AML-193 (cell line): ENCODE measurements at regions not wholly inside any gene's neighbourhood (a gene's known extent, or its start where the extent isn't known, plus 50 kb on each side); places are given as distances from the start of the nearest gene placed in this dataset.
"Not testable (repeated sequence)": the region's sequence is repeated elsewhere in the genome, so short reads cannot be mapped to it uniquely, and the experiment has no call there.

Source experiments
- DNase-seq, 2 experiments: peaks; one replicate each; lab custom pipeline; 2025; lab: John Stamatoyannopoulos, UW

GRCh38 chr4:134622199-134622598, 420.6 kb upstream of the PABPC4L start:
- DNase-seq, result no peak

- not testable (repeated sequence) for DNase-seq
Measured at GRCh38 chr4:134621715-134622114, 420.1 kb upstream of the PABPC4L start.

DNA sequence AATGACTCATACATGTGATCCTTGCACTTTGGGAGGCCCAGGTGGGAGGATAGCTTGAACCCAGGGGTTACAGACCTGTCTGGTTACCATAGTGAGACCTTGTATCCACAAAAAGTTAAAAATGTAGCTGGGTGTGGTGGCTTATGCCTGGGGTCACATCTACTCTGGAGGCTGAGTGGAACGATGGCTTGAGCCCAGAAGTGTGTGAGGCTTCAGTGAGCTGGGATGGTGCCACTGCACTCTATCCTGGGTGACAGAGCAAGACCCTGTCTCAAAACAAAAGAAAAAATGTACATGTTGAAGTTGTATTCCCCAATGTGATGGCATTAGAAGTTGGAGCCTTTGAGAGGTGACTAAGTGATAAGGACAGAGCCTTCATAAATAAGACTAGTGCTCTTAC, 409.4 kb upstream of the PABPC4L start:
- no peak for DNase-seq

DNA sequence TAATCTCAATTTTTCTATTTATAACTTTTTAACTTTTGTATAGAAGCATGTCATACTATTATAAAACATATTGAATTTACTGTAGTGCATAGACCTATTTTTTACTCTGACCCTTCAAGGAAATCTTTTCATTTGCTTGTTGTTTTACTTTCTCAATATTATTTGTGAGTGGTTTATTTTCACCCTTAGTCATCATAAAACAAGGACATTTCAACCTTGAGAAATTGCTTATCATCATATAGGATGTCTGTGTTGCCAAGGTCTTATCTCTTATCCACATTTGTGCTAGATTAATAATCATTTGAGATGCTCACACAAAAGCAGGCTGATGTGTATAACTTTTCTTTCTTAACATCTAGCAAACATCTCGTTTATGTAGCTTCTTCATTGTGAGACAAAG, 408.6 kb upstream of the PABPC4L start:
- no peak for DNase-seq

- DNase-seq, result no peak
Measured at GRCh38 chr4:134601706-134602105, 400.1 kb upstream of the PABPC4L start.

DNA sequence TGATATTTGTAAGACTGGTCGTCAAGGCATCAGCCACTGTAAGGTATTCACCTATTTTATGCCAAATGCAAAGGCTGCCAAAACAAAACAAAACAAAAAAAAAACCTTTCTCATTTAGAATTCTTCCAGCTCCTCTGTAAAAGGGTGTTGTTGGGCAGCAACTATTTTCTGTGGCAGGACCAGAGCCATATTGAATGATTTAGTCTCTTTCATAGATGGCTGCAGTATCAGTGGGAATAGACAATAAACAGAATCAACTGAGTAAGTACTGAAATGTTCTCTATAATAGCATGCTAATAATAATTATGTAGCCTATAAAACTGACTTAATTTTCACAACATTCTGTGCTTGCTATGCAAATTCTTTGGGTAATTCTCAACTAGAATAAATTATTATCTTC, 389.7 kb upstream of the PABPC4L start:
- DNase-seq, result no peak

- no peak for DNase-seq
Measured at GRCh38 chr4:134585972-134586371, 384.4 kb upstream of the PABPC4L start.

- no peak for DNase-seq
Measured at GRCh38 chr4:134567461-134567860, 365.9 kb upstream of the PABPC4L start.

GRCh38 chr4:134560728-134561127, 359.1 kb upstream of the PABPC4L start:
- DNase-seq, result no peak

- no peak for DNase-seq
Measured at GRCh38 chr4:134552063-134552462, 350.5 kb upstream of the PABPC4L start.

DNA sequence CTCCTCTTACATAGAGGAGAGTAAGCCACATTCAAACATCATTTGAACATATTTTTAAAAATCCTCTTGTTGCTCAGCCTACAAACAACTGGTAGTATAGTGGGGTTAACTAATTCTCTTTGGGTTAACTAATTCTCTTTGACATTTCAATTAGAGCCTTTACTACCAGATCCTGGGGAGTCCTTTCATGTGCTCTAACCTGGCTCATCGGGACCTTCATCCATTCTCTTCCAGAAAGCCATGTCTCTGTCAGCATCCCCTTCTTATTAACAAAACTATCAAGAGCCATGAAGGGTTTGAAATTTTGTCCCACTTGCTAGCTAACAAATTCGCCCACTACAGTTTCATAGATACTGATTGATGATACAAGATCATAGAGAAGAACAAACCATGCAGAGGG, 349.8 kb upstream of the PABPC4L start:
- DNase-seq, result no peak

- no peak for DNase-seq
Measured at GRCh38 chr4:134548052-134548628, 346.6 kb upstream of the PABPC4L start.

DNA sequence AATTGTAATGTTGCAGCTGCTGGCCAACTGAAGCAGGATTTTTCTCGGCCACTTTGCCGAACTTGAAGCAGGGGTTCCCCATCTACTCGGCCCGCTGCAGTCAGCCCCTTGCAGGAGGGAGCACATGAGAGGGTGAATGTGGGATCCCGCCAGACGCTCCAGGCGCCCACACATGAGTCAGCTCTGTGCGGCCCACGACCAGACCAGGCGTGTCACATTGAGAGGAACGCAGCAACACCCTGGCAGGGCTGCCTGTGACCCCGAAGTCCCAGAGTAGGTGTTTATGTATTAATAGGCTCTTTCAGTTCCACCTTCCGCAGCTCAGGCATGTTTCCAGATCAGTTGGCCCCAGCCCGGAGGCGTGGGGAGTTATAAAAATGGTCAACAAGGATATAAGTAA, 344.7 kb upstream of the PABPC4L start:
- no peak for DNase-seq

DNA sequence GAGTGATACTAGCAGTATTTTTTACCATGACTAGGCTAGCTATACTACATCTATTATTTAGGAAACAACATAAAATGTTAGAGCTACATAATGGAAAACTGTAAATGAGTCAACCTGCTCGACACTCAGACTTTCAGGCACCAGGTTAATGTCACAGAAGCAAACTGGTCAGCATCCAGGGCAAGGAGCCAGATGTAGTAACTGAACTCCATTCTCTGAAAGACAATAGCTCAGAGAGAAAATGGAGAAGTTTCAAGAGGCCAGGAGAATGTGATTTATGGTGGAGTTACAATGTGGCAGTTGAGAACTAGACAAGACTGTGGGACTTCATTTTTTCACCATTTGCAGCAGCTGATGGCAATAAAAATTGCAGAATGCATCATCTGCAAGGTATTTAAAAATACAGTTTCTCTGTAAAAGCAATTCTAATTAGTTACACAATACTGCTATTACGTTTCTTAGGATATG, 342.7 kb upstream of the PABPC4L start:
- no peak for DNase-seq

- DNase-seq, result no peak
Measured at GRCh38 chr4:134540588-134540987, 339.0 kb upstream of the PABPC4L start.

DNA sequence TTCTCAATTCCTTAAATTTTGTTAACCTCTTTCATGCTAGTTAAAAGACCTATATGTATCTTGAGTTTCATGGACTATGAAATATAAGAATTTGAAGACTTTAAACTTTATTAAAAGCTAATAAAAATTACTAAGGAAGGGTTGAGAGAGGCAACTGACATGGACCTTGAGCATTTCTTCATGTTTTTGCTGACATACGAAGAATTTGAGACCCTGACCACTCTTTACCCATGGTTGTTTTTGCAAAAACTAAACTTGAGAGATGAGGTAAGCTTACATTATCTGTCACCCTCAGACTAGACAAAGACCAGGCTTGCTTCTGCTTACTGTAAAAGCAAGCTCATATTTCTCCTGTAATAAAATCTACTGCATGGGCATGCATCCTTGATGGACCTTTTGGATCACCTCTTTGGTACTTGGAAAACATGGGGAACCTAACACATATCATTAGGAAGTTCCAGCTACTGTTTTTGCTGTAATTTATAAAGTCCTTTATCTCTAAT, 338.2 kb upstream of the PABPC4L start:
- DNase-seq, result no peak

DNA sequence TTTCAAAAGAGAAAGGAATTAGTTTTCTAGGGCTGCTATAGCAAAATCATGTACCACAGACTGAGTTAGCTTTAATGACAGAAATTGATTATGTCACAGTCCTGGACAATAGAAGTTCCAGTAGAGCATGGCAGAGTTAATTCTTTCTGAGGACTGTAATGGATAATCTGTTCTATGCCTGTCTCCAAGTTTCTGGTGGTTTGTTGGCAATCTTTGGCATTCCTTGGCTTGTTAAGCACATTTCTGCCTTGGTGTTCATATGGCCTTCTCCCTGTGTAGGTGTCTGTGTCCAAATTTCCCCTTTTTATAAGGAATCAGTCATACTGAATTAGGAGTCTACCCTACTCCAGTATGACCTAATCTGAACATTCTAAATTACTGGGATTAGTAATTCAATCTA, 336.1 kb upstream of the PABPC4L start:
- no peak for DNase-seq

DNA sequence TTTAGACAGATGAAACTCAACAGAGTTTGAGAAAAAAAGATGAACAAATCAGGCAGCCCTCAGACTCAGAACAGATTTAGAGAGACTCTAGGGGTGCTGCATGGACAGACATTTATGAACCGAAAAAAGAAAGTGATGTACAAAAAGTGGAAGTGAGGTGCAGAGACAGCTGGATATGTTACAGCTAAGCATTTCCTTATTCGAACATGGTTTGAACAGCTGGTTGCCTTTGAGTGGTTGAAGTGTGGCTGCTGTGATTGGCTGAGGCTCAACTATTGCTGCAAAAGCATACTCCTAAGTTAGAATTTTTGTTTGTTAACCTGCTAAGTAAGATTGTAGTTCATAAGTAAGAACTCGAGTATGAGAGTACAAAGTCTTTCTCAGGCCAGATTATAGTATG, 331.5 kb upstream of the PABPC4L start:
- DNase-seq, result no peak

DNA sequence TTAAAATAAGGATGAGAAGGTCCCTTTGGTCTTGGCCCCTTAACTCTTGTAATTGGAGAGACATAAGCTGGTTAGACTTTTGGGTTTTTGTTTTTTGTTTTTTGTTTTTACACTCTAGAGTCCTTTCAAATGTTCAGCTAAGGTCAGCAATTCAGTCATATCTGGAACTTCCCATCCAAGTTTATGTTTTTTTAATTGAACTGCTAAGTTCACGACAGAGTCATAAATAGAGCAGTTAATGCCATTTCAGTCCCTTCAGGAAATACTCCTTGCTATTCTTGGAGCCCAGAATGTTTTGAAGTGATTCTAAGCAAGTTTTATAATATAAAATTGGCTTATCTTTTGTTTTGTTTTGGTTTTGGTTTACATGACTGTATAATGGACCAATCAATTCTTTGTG, 329.4 kb upstream of the PABPC4L start:
- no peak for DNase-seq

DNA sequence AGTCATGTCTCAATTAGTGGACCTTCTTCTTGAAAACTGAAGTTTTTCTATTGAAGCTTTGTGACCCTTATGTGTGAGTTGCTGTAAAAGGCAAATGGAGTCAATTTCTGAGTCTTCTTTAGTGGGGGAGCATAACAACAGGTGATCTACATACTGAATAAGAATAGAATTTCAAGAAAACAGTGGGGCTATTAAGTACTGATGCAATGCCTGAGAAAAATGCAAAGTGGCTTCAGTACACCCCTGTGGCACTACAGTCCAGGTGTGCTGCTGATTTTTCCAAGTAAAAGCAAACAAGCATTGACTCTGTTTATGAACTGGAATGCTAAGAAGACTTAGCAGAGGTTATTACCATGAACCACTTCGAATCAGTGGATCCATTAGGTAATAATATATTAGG, 328.0 kb upstream of the PABPC4L start:
- DNase-seq, result no peak

DNA sequence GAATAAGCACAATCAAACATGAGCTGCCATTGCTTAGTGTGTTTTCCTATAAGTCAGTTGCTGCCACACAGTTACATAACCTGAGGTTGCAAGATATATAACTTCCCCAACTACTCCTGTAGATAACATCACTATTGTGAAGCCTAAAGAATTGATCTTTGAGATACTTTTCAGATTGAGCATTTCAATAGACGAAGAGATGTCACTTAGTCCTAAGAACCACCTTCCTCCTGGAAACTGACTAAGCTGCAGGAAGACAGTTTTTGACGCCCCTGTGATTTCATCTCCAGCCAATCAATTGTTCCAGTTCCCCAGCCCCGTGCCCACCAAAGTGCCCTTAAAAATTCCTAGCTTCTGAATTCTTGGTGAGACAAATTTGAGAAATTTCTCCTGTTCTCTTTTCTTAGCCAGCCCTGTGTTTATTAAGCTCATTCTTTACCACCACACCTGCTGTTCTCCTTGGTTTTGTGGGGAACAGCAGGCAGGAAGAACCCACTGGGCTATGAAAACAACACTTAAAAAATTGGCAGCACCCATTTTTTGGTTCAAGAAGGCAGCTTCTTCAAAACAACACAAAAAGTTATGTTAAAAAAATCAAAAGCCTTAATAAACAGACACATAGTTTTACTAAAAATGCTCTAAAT, 317.1 kb upstream of the PABPC4L start:
- no peak for DNase-seq

DNA sequence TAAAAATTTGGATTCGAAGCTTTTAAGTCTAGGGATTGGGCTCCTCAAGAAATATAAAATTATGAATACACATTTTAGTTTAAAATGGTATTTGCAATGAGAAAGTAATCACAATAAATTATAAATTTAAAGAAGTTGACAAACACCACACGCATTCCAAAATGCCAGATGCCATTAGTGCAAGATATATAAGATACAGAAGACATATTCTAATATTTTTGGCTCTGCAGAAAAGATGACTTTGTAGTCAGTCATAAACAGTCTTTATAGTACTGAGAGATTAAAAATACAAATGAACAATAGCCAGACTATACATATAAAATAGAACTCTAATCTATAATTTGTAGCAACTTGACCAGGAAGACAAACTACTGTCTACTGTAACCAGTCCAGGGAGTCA, 309.0 kb upstream of the PABPC4L start:
- no peak for DNase-seq

DNA sequence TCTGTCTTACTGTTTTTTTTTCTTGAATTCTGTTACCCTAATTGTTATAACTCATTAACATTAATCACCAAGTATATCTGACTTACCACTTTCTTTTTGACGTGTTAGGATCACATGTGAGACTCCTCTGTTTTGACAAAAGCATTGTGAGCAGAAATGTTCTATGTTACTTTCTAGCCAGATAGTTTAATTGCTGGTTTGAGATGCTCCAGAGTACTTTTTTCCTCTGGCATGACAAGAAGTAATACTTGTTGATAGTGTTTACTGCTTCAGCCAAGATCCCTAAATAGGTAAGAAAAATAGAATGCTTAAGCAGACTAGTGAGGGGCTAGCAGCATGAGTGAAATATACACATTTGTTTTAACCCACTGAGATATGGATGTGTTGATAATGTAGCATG, 303.9 kb upstream of the PABPC4L start:
- DNase-seq, result no peak
